Upper lobe of left lung (tissue), 4 donors: ENCODE measurements at regions not wholly inside any gene's neighbourhood (a gene's known extent, or its start where the extent isn't known, plus 50 kb on each side); places are given as distances from the start of the nearest gene placed in this dataset.

ENCODE experiments used
- CTCF ChIP-seq, 6 experiments: fragments of 450-650 bp in 4 of 6; fragments of 200-600 bp in 2 of 6; sonication (generic) in 2 of 6; IDR thresholded peaks; one replicate each; pipeline ENCODE4 v1.5.1; 2016 to 2019; ENCODE audit warnings: antibody characterized with exemption in 6 of 6
- EP300 ChIP-seq, 4 donors: sonication (generic); formaldehyde crosslinking; IDR thresholded peaks; one replicate each; pipeline ENCODE4 v1.5.1; 2017; ENCODE audit warnings: antibody characterized with exemption in 4 of 4, control low read depth in 2 of 4

- TF ChIP-seq CTCF (IDR thresholded peaks at IDR 0.05) (no peak), EP300 (IDR thresholded peaks at IDR 0.05) (no peak)
Observed at GRCh38 chr13:26881154-26881553, 120.6 kb upstream of the GPR12 start.
